GM19043 (cell line): ENCODE measurements at regions not wholly inside any gene's neighbourhood (a gene's known extent, or its start where the extent isn't known, plus 50 kb on each side); places are given as distances from the start of the nearest gene placed in this dataset.

Experiments used
- ATAC-seq: cut with Tn5 transposase; IDR thresholded peaks from one replicate; pipeline ENCODE4 v1.9.1; 2021; ENCODE audit warnings: low read depth; ENCODE audit not compliant: unreplicated experiment

DNA sequence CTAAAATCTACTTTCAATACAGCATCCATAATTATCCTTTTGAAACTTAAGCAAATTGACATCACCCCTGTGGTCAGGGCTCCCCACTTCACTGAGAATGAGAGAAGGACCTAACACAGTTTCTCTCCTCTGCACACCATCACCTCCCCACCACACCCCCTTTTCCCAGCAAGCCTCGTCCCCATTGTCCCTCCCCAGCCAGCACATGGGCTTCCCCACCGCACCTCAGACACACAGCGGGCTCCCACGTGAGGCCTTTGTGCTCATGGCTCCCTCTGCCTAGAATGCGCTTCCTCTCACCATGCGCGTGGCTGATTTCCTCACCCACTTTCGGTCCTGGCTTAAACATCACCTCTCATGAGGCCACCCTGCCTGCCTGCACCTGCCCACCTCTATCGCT is 639.0 kb upstream of the FRG1 start:
- ATAC-seq = no peak

DNA sequence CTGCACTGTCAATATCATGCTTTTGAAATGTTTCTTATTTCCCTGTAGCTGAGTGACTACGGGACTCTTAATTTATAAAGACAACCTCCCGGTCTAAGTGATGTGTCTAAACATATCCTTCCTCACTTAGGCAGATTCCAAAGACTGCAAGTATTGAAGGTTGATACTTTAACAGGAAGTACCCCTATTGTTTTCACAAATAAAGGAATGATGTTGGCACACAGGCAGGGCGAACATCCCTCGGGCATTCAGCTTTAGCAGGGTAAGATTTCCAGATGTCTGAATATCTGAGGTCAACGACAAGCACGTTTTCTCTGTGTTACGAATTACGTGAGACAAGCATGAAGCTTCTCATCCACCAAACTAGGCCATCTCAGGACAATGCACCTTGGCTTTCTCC is 638.0 kb upstream of the FRG1 start:
- ATAC-seq = no peak

DNA sequence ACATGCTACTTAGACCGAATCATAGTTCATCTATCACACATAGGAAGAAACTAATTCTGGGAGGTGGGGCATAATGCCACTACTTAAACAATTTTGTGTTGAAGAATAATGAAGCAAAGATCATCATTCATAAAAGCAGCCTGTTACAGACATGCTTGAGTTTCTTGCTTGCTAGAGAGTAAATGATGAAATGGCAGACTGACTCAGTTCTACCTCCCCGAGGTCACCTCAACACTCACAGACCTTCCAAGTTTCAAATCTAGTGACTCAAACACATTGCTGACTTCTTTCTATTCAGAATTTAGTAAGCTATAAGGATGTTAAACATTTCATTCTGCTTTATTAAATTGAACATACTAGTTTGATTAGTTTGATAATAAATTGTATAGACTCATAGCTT is 636.5 kb upstream of the FRG1 start:
- no peak for ATAC-seq

DNA sequence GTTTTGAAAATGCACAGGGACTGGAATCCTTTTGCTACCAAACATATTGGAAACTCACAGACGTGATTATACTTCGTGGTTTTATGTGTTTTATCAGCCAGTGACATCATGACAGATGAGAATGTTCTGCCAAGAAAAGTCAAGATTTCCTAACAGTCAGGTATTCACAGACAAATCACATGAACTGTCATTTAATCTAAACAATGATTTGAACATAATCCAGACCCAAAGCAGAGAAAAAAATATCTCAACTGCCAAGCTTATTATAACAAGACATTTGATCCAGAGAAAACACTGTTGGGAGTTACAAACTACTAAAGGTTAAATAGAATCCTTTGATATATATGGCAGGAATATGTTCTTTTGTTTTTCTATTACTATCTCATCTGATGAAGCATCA is 635.9 kb upstream of the FRG1 start:
- no peak for ATAC-seq

DNA sequence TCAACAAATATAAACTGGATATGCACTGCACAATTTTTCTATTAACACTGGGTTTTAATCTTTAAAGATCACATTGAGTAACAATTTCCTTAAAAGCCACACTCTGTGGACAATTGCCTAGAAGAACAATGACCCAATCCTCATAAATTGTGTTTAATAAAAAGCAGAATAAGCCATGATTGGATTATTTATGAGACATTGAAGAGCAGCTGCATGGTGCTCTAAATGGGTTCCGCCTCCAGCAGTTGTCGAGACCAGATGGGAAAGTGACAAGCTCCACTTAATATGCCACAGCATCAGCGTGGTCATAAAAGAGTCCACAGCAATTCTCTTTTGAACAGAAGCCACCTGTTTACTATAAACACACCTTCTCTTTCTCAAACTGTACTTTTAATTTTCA is 635.2 kb upstream of the FRG1 start:
- no peak for ATAC-seq

DNA sequence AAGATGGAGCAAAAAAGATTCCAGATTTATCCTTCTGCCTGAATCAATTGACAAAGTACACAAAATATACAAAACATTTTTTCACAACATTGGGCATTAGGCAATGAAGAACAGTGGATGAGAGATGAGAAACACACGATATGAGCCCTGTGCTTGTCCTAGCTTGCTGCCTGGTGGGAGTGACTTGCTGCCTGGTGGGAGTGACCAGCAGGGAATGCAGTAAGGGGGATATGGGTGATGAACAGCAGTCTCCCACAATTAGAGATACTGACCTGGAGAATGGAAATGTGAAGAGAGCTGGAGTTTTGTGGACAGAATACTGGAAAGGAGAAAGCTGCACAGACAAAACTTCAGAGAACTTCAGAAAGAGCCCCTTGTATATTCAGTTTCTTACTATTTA is 629.4 kb upstream of the FRG1 start:
- ATAC-seq = no peak

DNA sequence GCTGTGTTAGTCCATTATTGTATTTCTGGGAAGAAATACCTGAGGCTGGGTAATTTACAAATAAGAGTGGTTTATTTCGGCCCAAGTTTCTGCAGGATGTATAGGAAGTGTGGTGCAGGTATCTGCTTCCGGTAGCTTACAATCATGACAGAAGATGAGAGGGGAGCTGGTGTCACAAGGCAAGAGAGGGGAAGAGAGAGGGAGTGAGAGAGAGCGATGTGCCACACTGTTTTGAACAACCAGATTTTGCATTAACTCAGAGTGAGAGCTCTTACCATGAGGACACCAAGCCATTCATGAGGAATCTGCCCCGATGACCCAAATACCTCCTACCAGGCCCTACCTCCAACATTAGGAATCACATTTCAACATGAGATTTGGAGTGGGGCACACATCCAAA is 627.6 kb upstream of the FRG1 start:
- no peak for ATAC-seq

DNA sequence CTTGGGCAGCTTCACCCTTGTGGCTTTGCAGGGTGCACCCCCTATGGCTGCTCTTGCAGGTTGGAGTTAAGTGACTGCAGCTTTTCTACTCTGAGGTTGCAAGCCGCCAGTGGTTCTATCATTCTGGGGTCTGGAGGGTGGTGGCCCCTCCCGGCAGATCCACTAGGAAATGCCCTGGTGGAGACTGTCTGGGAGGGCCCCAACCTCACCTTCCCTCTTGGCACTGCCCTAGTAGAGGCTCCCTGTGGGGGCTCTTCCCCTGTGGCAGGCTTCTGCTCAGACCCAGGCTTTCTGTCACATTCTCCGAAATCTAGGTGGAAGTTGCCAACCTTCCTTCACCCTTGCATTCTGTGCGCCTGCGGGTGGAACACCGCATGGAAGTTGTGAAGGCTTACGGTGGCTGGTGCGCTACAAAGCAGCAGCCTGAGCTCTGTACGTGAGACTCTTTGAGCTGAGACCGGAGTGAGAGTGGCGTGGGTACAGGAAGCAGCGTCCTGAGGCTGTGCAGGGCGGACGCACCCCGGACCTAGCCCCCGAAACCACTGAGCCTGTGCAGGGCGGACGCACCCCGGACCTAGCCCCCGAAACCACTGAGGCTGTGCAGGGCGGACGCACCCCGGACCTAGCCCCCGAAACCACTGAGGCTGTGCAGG is 626.7 kb upstream of the FRG1 start:
- no peak for ATAC-seq

DNA sequence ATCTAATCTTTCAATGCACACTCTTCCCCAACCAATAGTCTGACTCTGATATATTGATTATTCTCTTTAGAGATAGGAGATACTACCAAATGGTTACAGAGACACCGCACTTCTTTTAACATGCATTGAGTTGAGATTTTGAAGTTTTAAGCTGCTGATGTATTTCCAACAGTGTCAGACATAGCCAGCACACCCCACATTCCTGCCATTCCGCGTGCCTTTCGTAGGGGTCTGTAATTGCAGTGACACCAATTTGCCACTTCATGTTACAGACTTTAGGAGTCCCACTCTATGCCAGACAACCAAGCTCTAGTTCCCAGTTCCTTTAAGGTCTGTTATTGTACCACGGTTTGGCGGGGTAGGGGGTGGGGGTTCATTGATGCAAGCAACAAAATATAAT is 618.2 kb upstream of the FRG1 start:
- ATAC-seq = no peak

DNA sequence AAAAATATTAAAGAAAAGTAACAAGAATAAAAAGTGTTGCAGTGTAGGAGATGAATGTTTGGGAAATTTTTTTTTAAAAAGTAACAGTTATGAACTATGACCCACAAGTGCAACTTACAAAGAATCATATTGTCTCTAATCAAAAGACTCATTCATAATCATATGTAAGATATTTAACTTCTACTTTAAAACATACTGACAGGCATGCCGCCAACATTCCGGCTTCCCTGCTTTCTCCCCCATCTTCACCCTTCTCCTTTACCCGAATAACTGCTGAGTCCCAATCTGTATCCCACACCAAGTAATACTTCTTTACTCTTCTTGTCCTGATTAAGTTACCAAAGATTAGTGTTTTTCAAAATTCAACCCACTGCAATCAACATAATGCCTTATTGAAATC is 598.8 kb upstream of the FRG1 start:
- no peak for ATAC-seq

DNA sequence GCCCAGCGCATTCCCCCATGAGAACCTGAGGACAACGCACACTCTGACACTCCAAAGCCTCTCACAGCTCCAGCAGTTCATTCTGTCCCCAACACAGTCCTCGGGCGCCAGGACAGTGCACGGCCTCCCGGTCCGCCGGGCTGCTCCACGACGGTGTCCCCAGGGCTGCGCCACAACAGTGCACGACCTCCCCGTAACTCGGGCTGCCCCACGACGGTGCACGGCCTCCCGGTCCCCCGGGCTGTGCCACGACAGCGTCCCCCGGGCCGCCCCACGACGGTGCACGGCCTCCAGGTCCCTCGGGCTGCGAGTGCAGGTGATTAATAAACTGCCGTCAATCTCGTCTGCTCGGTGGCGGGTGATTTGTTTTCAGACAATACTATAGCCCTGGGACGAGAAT is 585.1 kb upstream of the FRG1 start:
- ATAC-seq = no peak

DNA sequence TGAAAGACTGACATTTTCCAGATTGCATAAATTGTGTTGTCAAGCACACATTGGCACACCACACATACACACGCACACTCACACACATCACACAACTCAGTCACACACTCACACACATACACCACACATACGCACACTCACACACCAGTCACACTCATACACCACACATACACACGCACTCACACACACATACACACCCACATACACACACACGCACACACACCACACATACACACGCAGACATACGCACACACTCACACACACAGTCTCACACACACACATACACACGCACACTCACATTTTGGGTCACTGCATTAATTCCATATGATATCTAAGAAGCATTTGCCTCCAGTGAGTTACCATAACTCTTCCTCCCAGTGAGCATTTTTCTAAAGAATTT is 578.3 kb upstream of the FRG1 start:
- no peak for ATAC-seq

DNA sequence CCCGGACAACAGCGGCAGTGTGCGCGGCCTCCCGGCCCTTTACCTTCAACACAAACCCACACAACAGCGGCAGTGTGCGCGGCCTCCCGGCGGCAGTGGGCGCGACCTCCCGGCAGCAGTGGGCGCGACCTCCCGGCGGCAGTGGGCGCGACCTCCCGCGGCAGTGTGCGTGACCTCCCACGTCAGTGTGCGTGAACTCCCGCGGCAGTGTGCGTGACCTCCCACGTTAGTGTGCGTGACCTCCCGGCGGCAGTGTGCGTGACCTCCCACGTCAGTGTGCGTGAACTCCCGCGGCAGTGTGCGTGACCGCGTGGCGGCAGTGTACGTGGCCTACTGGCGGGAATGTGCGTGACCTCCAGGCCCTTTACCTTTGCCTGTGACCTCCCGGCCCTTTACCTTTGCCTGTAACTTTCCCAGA is 576.6 kb upstream of the FRG1 start:
- ATAC-seq = no peak

DNA sequence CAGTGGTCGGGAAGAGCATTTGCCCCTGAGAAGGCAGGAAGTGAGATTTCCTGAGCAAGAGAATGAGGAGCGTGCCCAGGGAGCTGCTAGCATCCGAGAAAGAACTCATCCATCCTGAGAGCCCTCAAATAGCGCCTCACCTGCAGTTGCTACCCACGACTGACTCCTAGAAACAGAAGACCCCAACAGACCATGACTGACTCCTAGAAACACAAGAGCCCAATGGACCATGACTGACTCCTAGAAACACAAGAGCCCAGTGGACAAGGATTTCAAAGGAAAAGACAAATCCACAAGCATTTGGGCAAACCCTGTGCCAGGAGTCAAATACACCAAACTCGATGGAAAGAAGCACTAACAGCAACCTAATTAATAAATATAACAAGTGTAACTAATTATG is 575.2 kb upstream of the FRG1 start:
- ATAC-seq = no peak

DNA sequence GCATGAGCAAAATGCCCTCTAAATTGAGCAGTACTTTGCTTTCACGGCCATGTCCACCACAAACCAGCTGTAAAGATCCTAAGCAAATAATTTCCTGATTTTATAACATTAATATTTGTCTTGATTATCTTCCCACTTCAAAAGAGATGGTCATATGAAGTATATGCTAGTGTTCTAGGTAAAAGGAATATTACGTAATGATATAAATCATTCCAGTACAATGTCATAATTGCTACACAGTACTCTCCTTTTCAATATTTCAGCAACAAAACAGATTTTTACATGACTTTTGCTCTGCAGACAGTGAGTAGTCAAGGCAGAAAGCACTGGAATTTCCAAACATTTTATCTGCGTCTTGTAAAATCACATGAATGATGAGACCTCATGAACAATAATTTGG is 572.8 kb upstream of the FRG1 start:
- ATAC-seq = no peak

DNA sequence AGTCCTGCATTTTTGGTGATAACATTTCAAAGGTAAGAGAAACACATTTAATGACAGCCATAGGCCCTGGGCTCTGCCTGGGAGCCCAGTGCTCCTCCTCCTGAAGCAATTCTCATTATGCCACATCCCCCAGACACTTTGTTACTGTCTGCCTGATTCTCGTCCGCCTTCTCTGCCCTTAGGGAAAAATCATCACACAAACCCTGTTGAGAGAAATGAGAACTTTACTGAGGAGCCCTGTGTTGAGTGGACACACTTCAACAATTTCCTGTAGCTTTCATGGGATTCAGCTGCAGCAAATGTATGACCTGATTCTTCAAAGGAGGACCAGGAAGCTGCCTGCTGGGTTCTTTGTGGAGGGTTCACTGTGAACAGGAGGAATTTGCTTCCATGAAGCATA is 566.5 kb upstream of the FRG1 start:
- no peak for ATAC-seq

DNA sequence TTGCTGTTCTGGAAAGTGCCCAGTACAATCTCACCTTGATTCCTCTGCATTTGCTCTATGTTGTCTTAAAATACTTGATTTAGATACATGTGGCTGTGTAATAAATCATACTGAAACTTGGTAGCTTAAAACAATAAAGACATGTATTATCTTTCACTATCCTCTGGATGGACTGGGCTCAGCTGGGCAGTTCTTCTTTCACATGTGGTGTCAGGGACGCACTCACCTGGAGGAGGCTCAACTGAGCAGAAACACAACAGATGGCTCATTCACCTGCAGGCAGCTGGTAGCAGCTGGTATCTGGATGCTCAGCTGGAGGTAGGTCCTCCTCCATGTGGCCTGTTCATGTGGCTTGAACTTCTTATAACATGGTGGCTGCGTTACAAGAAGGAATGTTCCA is 563.8 kb upstream of the FRG1 start:
- ATAC-seq = no peak

DNA sequence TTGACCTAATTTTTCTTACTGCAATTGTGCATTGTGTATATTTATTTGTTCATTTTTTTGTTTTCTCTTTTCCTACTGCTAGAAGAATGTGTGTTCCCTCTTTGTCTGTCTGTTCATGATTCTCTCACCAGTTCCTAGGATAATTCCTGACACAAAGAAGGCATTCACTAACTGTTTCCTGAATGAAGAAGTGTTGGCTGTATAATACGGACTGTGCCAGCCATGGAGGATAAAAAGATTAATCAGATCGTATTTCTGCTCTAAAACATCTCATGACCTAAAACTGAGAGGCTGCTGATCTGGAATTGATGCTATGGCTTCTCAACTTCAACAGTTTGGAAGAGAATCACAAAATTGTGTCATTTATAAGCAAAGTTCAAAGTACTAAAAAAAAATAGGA is 563.1 kb upstream of the FRG1 start:
- ATAC-seq = no peak

DNA sequence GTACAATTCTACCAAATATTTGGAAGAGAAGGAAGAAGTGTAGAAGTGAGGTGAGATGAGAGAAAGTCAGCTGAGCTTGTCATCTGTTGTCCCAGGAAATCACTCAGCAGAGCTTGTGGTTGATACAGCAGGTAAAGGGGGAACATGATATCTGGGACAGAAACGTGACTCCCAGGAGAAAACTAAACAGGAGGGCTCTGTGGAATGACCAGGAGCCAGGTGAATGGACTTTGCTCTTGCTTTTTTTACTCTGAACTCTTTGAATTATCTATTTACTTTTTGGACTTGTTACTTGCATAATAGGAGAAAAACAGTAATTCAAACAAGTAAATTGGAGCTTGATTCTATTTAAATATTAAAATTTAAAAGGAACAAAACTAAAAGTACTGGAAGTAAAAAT is 555.6 kb upstream of the FRG1 start:
- ATAC-seq = no peak

DNA sequence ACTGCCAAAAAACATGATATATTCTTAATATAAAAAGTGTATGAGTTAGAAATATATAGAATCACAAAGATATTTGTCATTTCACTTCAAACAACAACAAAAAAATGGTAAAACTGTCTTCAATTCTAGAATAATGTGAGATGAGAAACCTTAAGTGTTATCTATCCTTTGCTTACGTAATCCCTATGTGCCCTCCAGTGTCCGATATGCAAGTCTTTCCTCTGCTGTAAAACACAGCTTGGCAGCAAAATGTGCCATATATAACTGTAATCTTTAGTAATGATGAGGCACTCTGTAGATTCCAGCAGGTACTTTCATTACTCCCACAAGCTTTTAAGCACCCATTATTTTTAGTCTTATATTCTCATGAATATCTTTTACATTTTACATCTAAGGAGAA is 555.1 kb upstream of the FRG1 start:
- no peak for ATAC-seq

DNA sequence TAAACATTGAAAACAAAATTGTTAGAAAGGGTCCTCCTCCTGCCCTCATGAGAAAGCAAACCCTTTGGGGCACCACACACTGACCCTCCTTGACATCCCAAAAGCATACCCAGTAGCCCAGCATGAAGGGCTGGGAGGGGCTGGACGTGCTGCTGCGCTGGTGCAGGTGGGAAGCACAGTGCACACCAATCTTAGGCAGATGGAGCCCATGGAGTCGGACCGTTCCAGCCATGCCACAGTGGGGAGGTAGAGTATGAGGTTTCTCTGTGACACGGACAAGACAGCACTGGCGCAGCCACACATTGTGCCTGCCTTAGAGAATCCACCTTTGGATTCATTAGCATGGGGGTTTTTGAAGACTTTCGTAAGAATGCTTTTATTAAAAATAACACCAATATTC is 544.2 kb upstream of the FRG1 start:
- no peak for ATAC-seq

DNA sequence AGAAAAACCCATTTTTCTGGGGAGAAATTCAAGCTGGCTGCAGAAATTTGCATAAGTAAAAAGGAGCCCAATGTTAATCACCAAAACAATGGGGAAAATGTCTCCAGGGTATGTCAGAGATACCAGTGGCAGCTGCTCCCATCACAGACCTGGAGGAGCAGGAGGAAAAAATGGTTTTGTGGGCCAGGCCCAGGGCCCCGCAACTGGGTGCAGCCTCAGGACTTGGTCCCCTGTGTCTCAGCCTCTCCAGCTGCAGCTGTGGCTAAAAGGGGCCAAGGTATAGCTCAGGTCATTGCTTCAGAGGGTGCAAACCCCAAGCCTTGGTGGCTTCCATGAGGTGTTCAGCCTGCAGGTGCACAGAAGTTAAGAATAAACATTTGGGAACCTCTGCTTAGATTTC is 536.4 kb upstream of the FRG1 start:
- ATAC-seq = no peak

DNA sequence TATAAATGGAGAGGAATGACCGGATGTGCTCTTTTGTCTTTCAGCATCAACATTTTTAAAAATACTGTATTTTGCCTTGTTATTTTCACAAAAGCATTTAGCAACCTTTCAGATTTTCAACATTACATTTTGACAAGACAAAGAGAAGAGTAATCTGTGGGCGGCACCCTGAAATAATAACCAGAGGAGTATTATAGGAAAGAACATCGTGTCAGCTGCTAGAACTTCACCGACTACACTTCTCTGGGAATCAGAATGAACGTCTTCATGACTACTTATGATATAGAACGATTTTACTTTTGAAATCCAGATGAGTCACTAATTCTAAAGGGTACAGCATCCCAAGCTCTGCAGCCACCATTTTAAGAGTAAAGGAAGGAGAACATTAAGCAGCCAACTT is 531.5 kb upstream of the FRG1 start:
- no peak for ATAC-seq
